BE2C (cell line): ENCODE measurements at regions not wholly inside any gene's neighbourhood (a gene's known extent, or its start where the extent isn't known, plus 50 kb on each side); places are given as distances from the start of the nearest gene placed in this dataset.
"Not testable (repeated sequence)": the region's sequence is repeated elsewhere in the genome, so short reads cannot be mapped to it uniquely, and the experiment has no call there.

Experiments
- DNase-seq: peaks from one replicate; pipeline ENCODE4 v3.0.0-alpha.2; 2020
- H3K27me3 ChIP-seq: fragments of 250-450 bp; sonication (Bioruptor Pico); 2 replicates; pipeline ENCODE4 v1.5.1; 2020; ENCODE audit warnings: mild to moderate bottlenecking
- H3K36me3 ChIP-seq: fragments of 250-450 bp; sonication (Bioruptor Pico); 2 replicates; pipeline ENCODE4 v1.5.1; 2020; ENCODE audit warnings: mild to moderate bottlenecking
- H3K4me1 ChIP-seq: fragments of 250-450 bp; sonication (Bioruptor Pico); 2 replicates; pipeline ENCODE4 v1.5.1; 2020
- H3K4me3 ChIP-seq: 2 replicates; pipeline ENCODE4 v1.5.1; 2011; ENCODE audit warnings: low read depth, low read length
- H3K9me3 ChIP-seq: fragments of 250-450 bp; sonication (Bioruptor Pico); 2 replicates; pipeline ENCODE4 v1.5.1; 2020
- TF ChIP-seq, protein P1 (sequence below): IDR thresholded peaks from 2 replicates; pipeline ENCODE4 v1.5.1; 2012; ENCODE audit warnings: mild to moderate bottlenecking, low read depth, low read length

DNA sequence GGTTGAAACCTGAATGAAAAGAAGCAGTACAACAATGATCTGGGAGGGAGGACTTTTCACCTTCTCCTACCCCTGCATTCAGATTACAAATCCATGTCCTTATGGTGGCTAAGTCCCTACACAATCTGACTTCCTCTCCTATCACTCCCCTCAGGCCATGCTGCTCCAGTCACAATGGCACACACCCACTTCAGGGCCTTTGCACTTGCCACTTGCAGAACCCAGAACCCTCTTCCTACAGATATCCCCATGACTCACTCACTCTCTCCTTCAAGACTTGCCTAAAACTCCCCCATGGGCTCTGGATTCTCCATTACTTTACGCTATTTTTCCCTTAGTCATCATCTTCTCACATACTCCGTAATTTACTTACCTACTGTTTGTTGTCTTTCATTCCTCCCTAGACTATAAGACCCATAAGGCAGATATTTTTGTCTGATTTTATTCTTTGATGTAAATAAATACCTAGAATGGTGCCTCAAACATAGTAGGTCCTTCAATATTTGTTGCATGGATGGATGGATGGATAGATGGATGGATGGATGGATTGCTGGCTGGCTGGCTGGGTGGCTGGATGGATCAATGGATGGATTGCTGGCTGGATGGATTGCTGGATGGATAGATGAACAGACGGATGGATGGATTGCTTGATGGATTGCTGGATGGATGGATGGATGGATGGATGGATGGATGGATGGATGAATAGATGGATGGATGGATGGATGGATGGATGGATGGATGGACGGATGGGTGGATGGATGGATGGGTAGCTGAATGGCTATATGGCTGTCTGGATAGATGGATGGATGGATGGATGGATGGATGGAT lies 94.7 kb upstream of the NAV2 start:
- TF ChIP-seq, protein P1, sequence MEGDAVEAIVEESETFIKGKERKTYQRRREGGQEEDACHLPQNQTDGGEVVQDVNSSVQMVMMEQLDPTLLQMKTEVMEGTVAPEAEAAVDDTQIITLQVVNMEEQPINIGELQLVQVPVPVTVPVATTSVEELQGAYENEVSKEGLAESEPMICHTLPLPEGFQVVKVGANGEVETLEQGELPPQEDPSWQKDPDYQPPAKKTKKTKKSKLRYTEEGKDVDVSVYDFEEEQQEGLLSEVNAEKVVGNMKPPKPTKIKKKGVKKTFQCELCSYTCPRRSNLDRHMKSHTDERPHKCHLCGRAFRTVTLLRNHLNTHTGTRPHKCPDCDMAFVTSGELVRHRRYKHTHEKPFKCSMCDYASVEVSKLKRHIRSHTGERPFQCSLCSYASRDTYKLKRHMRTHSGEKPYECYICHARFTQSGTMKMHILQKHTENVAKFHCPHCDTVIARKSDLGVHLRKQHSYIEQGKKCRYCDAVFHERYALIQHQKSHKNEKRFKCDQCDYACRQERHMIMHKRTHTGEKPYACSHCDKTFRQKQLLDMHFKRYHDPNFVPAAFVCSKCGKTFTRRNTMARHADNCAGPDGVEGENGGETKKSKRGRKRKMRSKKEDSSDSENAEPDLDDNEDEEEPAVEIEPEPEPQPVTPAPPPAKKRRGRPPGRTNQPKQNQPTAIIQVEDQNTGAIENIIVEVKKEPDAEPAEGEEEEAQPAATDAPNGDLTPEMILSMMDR = no peak
- no peak overlapping the region for H3K4me3 ChIP-seq
- no peaks in the 10 kb centered on the region for H3K4me1 ChIP-seq
- no peaks in the 10 kb centered on the region for H3K27me3 ChIP-seq
- DNase-seq = no peak
- no peaks in the 10 kb centered on the region for H3K36me3 ChIP-seq
- no peaks in the 10 kb centered on the region for H3K9me3 ChIP-seq

DNA sequence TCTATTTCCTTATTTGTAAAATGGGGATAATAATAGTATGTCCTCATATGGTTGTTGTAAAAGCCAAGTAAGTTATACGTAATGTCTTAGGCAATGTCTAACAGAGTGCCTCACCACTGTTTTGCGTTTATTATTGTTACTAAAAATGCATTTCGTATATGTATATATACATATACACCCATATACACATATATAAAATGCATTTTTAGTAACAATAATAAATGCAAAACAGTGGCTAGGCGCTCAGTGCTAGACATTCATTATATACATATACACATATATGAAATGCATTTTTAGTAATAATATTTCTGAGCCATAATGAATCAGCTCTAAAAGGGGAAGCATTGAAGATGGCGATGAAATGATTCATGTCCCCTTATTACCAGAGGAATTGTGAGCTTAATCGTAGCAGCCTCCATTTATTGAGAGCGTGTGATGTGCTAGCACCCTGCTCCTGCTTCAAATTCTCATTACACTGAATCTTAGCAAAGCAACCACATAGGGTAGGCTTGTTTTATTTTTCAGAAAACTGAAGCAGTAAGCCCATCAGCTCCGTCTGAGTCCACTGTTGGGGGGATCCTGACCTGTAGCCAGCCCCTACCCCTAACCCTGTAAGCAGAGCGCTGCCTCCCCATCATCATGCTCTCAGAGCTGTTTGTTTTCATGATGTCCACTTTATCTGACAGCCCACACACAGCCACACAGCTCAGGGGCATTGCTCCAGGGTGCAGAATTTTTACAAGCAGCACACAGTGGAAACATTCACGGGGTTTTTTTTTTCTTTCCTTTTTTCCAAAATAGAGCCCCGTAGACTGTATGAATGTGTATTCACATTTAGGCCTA lies 97.1 kb upstream of the NAV2 start:
- DNase-seq = no peak
- TF ChIP-seq, protein P1 = no peak

DNA sequence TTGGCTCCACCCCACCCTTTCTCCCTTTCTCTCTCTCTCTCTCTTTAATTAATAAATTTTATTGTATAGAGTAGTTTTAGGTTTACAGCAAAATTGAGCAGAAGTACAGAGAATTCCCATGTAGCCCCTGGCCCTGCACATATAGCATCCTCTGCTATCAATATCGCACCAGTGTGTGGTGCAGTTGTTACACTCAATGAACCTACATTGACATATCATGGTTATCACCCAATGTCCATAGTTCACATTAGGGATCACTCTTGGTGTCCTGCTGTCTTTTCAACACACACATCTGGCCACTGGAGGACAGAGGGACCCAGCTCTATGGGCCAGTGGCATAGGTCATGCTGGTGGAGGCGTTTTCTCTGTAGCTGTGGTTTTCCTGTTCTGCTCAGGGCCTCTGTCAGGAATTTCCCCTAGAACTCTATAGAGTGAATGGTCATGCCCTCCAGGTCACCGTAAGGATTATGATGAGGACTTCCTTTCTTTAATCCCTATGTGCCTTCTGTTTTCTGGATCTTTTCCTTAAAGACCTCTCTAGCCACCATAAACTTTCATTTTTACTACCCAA lies 98.2 kb upstream of the NAV2 start:
- TF ChIP-seq, protein P1 = no peak
- Histone ChIP-seq H3K27me3 (no peaks in the 10 kb centered on the region), H3K4me3 (no peak overlapping the region), H3K9me3 (no peaks in the 10 kb centered on the region), H3K4me1 (no peaks in the 10 kb centered on the region), H3K36me3 (no peaks in the 10 kb centered on the region)
- DNase-seq = no peak

More for the DNA sequence above, 97.1 kb upstream of the NAV2 start:
- H3K4me3 ChIP-seq = no peak overlapping the region
- H3K4me1 ChIP-seq = no peaks in the 10 kb centered on the region
- no peaks in the 10 kb centered on the region for H3K27me3 ChIP-seq
- H3K36me3 ChIP-seq = no peaks in the 10 kb centered on the region
- H3K9me3 ChIP-seq = no peaks in the 10 kb centered on the region

DNA sequence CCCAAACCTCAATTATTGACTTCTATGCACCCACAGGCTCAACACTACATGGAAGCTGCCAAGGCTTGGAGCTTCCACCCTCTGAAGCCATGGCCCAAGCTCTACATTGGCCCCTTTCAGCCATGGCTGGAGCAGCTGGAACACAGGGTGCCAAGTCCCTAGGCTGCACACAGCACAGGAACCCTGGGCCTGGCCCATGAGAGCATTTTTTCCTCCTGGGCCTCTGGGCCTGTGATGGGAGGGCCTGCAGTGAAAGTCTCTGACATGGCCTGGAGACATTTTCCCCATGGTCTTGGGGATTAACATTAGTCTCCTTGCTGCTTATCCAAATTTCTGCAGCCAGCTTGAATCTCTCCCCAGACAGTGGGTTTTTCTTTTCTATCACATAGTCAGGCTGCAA lies 100.6 kb upstream of the NAV2 start:
- not testable (repeated sequence) for H3K4me1 ChIP-seq, DNase-seq, H3K27me3 ChIP-seq, H3K36me3 ChIP-seq, H3K9me3 ChIP-seq, H3K4me3 ChIP-seq

DNA sequence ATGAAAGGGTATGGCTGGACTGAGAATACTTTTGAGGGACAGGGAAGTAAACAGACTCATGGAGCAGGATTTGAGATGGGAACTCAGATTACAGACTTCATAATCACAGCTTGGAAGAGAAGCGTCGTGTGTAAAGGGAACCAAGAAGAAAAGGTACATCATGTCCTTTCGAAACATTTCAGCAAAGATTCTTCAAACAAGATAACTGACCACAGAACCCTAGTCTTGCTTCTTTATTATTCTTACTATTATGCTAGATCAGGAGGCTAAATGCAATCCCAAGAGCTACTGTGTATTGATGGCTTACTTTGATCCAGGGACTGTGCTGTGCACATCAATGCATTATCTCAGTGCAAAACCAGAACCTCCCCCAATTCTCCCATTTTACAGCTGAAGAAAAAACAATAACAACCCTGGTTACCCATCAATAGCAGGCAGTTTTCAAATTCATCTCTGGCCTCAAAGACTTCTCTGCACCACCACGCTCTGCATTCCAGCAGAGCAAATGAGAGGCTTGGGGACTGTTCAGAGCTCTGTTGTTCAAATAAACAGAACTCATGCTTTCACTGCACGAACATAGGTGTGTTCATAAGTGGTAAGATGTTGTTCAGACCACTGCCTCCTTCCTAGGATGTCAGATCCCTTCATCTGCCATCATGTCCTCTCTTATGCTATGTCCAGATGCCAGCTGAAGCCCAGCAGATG lies 104.8 kb upstream of the NAV2 start:
- H3K27me3 ChIP-seq = no peaks in the 10 kb centered on the region
- no peaks in the 10 kb centered on the region for H3K36me3 ChIP-seq
- DNase-seq = no peak
- H3K4me1 ChIP-seq = no peaks in the 10 kb centered on the region
- H3K4me3 ChIP-seq = no peak overlapping the region
- TF ChIP-seq, protein P1 = no peak
- no peaks in the 10 kb centered on the region for H3K9me3 ChIP-seq
